ENCODE measurements at regions not wholly inside any gene's neighbourhood (a gene's known extent, or its start where the extent isn't known, plus 50 kb on each side); places are given as distances from the start of the nearest gene placed in this dataset.
A peak's percentile ranks its signal among the peaks of the same experiment; 100 is the strongest.

GRCh38 chr10:61024856-61025201, 80.8 kb upstream of the RHOBTB1 start:
- CTCF ChIA-PET: interaction anchor here (0.6 to 0.9 kb wide), 3 partner anchors 9 to 925 kb away, joined by 3 to 8 read pairs (median 4); no protein-coding TSS in a partner anchor
- no peak overlapping the region for H3K4me3 ChIP-seq (ENCODE audit: low read depth, low read length, poor library complexity, severe bottlenecking)
- POLR2A ChIA-PET (ENCODE audit: low non-redundant PET): no interaction called here
- no TSS peak for BruUV-seq (replicated peaks)
- no peaks in the 10 kb centered on the region for H3K9me3 ChIP-seq (ENCODE audit: low read depth, low read length, poor library complexity, severe bottlenecking)
- no peak for TF ChIP-seq EZH2 (IDR thresholded peaks at IDR 0.05; ENCODE audit: borderline replicate concordance, low read depth, low read length, poor library complexity, severe bottlenecking)
- TF ChIP-seq CTCF (conservative IDR thresholded peaks at IDR 0.05; ENCODE audit: low read depth, low read length): peak; percentile 84
- no peak overlapping the region for H3K27ac ChIP-seq (ENCODE audit: low read depth, low read length, poor library complexity, severe bottlenecking)
- intact Hi-C loops (cut with micrococcal nuclease; ENCODE audit: unreplicated experiment): no loop called here
- H3K4me1 ChIP-seq (ENCODE audit: insufficient read depth, low read length, poor library complexity, severe bottlenecking): no peaks in the 10 kb centered on the region
- no peaks in the 10 kb centered on the region for H3K36me3 ChIP-seq (ENCODE audit: insufficient read depth, low read length, poor library complexity, severe bottlenecking)
- no peaks in the 10 kb centered on the region for H3K27me3 ChIP-seq (replicated peaks; ENCODE audit: insufficient read depth, low read depth, low read length, poor library complexity)
- peak; percentile 53 for DNase-seq (ENCODE audit: low spot score)

- Histone ChIP-seq H3K4me1 (ENCODE audit: insufficient read depth, low read length, poor library complexity, severe bottlenecking) (no peaks in the 10 kb centered on the region), H3K9me3 (ENCODE audit: low read depth, low read length, poor library complexity, severe bottlenecking) (no peaks in the 10 kb centered on the region), H3K27me3 (replicated peaks; ENCODE audit: insufficient read depth, low read depth, low read length, poor library complexity) (no peaks in the 10 kb centered on the region), H3K27ac (ENCODE audit: low read depth, low read length, poor library complexity, severe bottlenecking) (no peak overlapping the region), H3K36me3 (ENCODE audit: insufficient read depth, low read length, poor library complexity, severe bottlenecking) (no peaks in the 10 kb centered on the region), H3K4me3 (ENCODE audit: low read depth, low read length, poor library complexity, severe bottlenecking) (no peak overlapping the region)
- intact Hi-C loops (cut with micrococcal nuclease; ENCODE audit: unreplicated experiment): no loop called here
- no peak for TF ChIP-seq CTCF (conservative IDR thresholded peaks at IDR 0.05; ENCODE audit: low read depth, low read length)
- TF ChIP-seq EZH2 (IDR thresholded peaks at IDR 0.05; ENCODE audit: borderline replicate concordance, low read depth, low read length, poor library complexity, severe bottlenecking): no peak
- POLR2A ChIA-PET (ENCODE audit: low non-redundant PET): interaction anchor here (0.5 kb wide), 1 partner anchor 108 kb away, joined by 3 read pairs; no protein-coding TSS in a partner anchor
- no peak for DNase-seq (ENCODE audit: low spot score)
- CTCF ChIA-PET: interaction anchor here (0.6 kb wide), 2 partner anchors 878 to 925 kb away, joined by 3 to 8 read pairs; no protein-coding TSS in a partner anchor
- no TSS peak for BruUV-seq (replicated peaks)
Observed at GRCh38 chr10:61024151-61024855, 80.3 kb upstream of the RHOBTB1 start.

- peaks cover 1% of the 10 kb centered on the region for H3K4me1 ChIP-seq (ENCODE audit: insufficient read depth, low read length, poor library complexity, severe bottlenecking)
- no peak overlapping the region for H3K4me3 ChIP-seq (ENCODE audit: low read depth, low read length, poor library complexity, severe bottlenecking)
- ChIA-PET CTCF (no interaction called here), POLR2A (ENCODE audit: low non-redundant PET) (no interaction called here)
- intact Hi-C loops (cut with micrococcal nuclease; ENCODE audit: unreplicated experiment): no loop called here
- DNase-seq (ENCODE audit: low spot score): no peak
- no peaks in the 10 kb centered on the region for H3K27me3 ChIP-seq (replicated peaks; ENCODE audit: insufficient read depth, low read depth, low read length, poor library complexity)
- no TSS peak for BruUV-seq (replicated peaks)
- H3K27ac ChIP-seq (ENCODE audit: low read depth, low read length, poor library complexity, severe bottlenecking): no peak overlapping the region
- no peaks in the 10 kb centered on the region for H3K36me3 ChIP-seq (ENCODE audit: insufficient read depth, low read length, poor library complexity, severe bottlenecking)
- TF ChIP-seq EZH2 (IDR thresholded peaks at IDR 0.05; ENCODE audit: borderline replicate concordance, low read depth, low read length, poor library complexity, severe bottlenecking) (no peak), CTCF (conservative IDR thresholded peaks at IDR 0.05; ENCODE audit: low read depth, low read length) (no peak)
- H3K9me3 ChIP-seq (ENCODE audit: low read depth, low read length, poor library complexity, severe bottlenecking): no peaks in the 10 kb centered on the region
Observed at GRCh38 chr10:61023053-61023452, 79.1 kb upstream of the RHOBTB1 start.
